ENCODE measurements at regions not wholly inside any gene's neighbourhood (a gene's known extent, or its start where the extent isn't known, plus 50 kb on each side); places are given as distances from the start of the nearest gene placed in this dataset.
A peak's percentile ranks its signal among the peaks of the same experiment; 100 is the strongest.

- Histone ChIP-seq H3K4me1 (ENCODE audit: insufficient read depth, low read length) (peaks cover 26% of the 10 kb centered on the region), H3K9ac (ENCODE audit: low read length) (peak overlapping the region; percentile 62), H3K9me2 (replicated peaks; ENCODE audit: low read length) (no peaks in the 10 kb centered on the region), H3K36me3 (ENCODE audit: low read depth, low read length) (no peaks in the 10 kb centered on the region), H3K4me3 (ENCODE audit: low read length) (peak overlapping the region; percentile 85), H3K79me2 (ENCODE audit: low read length) (peaks cover 56% of the 10 kb centered on the region), H3K4me2 (ENCODE audit: low read length) (peak overlapping the region; percentile 84), H3F3A (ENCODE audit: low read length, unreplicated experiment) (no peaks in the 10 kb centered on the region), H3K9me3 (ENCODE audit: low read length) (no peaks in the 10 kb centered on the region), H3K27me3 (ENCODE audit: low read length) (no peaks in the 10 kb centered on the region), H3K27ac (ENCODE audit: low read length) (no peak overlapping the region), H4K20me1 (ENCODE audit: low read length) (peaks cover 10% of the 10 kb centered on the region; the same call in 1 of the 2 replicates), H2AFZ (ENCODE audit: low read length) (peak overlapping the region; percentile 80)
- TSS peak; percentile 54 for BruUV-seq (replicated peaks)
- CTCF ChIA-PET = no interaction called here
- 0 out of 2 replicates have a peak, but pooled peaks have one; percentile 2 for ATAC-seq
- intact Hi-C loops (cut with micrococcal nuclease) = loop anchor here (5.0 kb wide), 1 partner anchor 83 kb away; no protein-coding TSS in a partner anchor
- POLR2A ChIA-PET (ENCODE audit: unreplicated experiment) = interaction anchor here (0.7 kb wide), 1 partner anchor 1186 kb away, joined by 3 read pairs; no protein-coding TSS in a partner anchor
- DNase-seq = peak; percentile 31
- no peak for TF ChIP-seq CTCF (conservative IDR thresholded peaks at IDR 0.05; ENCODE audit: low read depth, low read length)
- no peak for TF ChIP-seq EZH2phosphoT487 (IDR thresholded peaks at IDR 0.05; ENCODE audit: borderline replicate concordance, low read length)
- TF ChIP-seq EZH2 (IDR thresholded peaks at IDR 0.05; ENCODE audit: low read length, unreplicated experiment) = no peak
Measured at GRCh38 chr3:42014458-42014920, 52.6 kb upstream of the ULK4 start.

- no peaks in the 10 kb centered on the region for H3K27me3 ChIP-seq (ENCODE audit: low read length)
- peak overlapping the region; percentile 80 for H2AFZ ChIP-seq (ENCODE audit: low read length)
- no peaks in the 10 kb centered on the region for H3F3A ChIP-seq (ENCODE audit: low read length, unreplicated experiment)
- H4K20me1 ChIP-seq (ENCODE audit: low read length) = peaks cover 9% of the 10 kb centered on the region; the same call in 1 of the 2 replicates
- peak overlapping the region; percentile 62 for H3K9ac ChIP-seq (ENCODE audit: low read length)
- no TSS peak for BruUV-seq (replicated peaks)
- no peak overlapping the region for H3K27ac ChIP-seq (ENCODE audit: low read length)
- no peak for TF ChIP-seq EZH2phosphoT487 (IDR thresholded peaks at IDR 0.05; ENCODE audit: borderline replicate concordance, low read length)
- no peak for TF ChIP-seq EZH2 (IDR thresholded peaks at IDR 0.05; ENCODE audit: low read length, unreplicated experiment)
- no peak for TF ChIP-seq CTCF (conservative IDR thresholded peaks at IDR 0.05; ENCODE audit: low read depth, low read length)
- H3K4me2 ChIP-seq (ENCODE audit: low read length) = peak overlapping the region; percentile 84
- H3K9me3 ChIP-seq (ENCODE audit: low read length) = no peaks in the 10 kb centered on the region
- CTCF ChIA-PET = no interaction called here
- peaks cover 20% of the 10 kb centered on the region for H3K4me1 ChIP-seq (ENCODE audit: insufficient read depth, low read length)
- H3K9me2 ChIP-seq (replicated peaks; ENCODE audit: low read length) = no peaks in the 10 kb centered on the region
- H3K36me3 ChIP-seq (ENCODE audit: low read depth, low read length) = no peaks in the 10 kb centered on the region
- DNase-seq (peak; percentile 11), ATAC-seq (peak; percentile 41)
- intact Hi-C loops (cut with micrococcal nuclease) = loop anchor here (1.0 to 5.0 kb wide), 3 partner anchors 47 to 83 kb away; partner anchors contain the start of gene ULK4
- peaks cover 50% of the 10 kb centered on the region for H3K79me2 ChIP-seq (ENCODE audit: low read length)
- POLR2A ChIA-PET (ENCODE audit: unreplicated experiment) = interaction anchor here (0.7 kb wide), 1 partner anchor 1186 kb away, joined by 3 read pairs; no protein-coding TSS in a partner anchor
- peak overlapping the region; percentile 85 for H3K4me3 ChIP-seq (ENCODE audit: low read length)
Measured at GRCh38 chr3:42013691-42014457, 52.0 kb upstream of the ULK4 start.

All from PC-3 (cell line).